Midbrain (tissue), 1 donor: ENCODE measurements at regions not wholly inside any gene's neighbourhood (a gene's known extent, or its start where the extent isn't known, plus 50 kb on each side); places are given as distances from the start of the nearest gene placed in this dataset.

Experiments used
- DNase-seq: peaks from one replicate; lab custom pipeline; 2025; lab: John Stamatoyannopoulos, UW

DNA sequence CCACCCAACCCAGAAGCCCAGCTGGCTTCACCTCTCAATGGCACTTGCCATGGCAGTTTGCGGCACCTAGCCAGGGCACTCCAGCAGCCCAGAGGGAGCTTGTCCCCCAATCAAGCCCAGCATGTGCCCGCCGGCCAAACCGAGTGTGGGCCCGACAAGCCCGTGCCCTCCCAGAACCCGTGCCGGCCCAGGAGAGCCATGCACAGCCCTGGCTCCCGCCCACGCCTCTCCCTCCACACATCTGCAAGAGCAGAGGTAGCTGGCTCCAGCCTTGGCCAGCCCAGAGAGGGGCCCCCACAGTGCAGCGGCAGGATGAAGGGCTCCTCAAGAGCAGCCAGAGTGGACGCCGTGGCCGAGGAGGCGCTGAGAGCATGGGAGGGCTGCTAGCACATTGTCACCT, 2278.0 kb upstream of the PCDH20 start:
- no peak for DNase-seq

- DNase-seq, result no peak
Observed at GRCh38 chr13:63691474-63691873, 2275.8 kb upstream of the PCDH20 start.

- DNase-seq, result no peak
Observed at GRCh38 chr13:63690672-63691071, 2275.0 kb upstream of the PCDH20 start.

DNA sequence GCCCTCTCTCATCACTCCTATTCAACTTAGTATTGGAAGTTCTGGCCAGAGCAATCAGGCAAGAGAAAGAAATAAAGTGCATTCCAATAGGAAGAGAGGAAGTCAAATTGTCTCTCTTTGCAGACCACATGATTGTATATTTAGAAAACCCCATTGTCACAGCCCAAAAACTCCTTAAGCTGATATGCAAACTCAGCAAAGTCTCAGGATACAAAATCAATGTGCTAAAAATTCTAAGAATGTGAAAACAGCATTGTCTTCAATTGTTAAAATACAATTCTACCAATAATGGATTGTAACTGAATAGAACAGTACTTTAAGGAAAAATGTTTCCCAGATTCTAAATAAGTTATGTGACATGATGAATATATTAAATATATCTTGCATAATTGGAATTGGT, 2269.2 kb upstream of the PCDH20 start:
- DNase-seq, result no peak

DNA sequence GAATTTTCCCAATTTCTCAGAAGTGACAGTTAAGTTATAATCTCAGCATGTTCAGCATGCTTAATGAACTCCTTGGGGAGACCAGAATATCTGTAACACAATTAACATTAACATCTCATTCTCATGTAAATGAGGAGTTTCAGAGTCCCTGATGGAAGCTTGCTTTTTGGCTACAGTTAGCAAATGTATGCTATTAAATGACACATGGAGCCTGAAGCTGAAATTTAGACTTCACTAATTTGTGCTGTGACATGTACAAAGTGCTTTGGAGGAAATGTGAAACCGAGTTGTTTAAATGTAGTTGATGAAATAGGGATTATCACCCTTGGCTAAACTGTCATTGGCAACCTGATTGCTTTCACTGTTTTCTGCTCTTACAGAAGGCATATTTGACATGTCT, 2265.1 kb upstream of the PCDH20 start:
- DNase-seq, result no peak

DNA sequence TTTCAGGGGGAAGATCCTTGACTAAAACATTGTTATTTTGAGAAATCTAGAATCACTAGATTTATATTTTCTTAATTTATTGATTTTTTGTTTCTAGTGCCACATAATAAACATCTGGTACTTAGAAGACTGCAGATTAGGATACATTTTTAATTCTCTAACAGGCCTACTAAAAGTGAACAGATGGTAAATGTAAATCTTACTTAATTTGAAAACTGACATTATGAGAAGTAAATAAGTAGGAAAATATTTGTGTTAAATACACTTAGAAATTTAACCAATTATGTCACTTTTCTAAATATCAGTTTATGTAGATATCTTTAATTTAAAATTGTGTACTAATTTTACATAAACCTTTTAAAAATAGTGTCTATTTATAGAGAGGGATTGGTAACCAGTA, 2255.6 kb upstream of the PCDH20 start:
- DNase-seq, result no peak

- no peak for DNase-seq
Observed at GRCh38 chr13:63651394-63651793, 2235.7 kb upstream of the PCDH20 start.

- DNase-seq, result no peak
Observed at GRCh38 chr13:63643543-63643942, 2227.9 kb upstream of the PCDH20 start.

- DNase-seq, result no peak
Observed at GRCh38 chr13:63636316-63636993, 2220.8 kb upstream of the PCDH20 start.

DNA sequence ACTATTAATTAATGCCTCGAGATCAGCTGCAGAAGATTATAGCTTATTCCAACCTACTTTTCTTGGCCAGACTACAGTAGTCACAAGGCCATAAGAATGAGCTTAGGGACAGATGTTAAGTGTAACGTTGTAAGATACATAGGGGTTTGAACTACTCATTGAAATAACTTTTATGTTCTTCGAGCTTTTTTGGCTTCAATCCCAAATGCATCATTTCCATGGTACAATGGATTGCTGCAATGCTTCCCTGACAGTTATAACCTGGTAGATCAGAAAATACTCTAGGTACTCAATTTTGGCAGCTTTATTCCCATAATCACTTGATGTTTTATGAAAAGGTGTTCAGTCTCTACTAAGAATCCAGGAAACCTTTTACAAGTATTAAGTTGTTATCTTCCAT, 2216.7 kb upstream of the PCDH20 start:
- no peak for DNase-seq

GRCh38 chr13:63631006-63631405, 2215.4 kb upstream of the PCDH20 start:
- no peak for DNase-seq

DNA sequence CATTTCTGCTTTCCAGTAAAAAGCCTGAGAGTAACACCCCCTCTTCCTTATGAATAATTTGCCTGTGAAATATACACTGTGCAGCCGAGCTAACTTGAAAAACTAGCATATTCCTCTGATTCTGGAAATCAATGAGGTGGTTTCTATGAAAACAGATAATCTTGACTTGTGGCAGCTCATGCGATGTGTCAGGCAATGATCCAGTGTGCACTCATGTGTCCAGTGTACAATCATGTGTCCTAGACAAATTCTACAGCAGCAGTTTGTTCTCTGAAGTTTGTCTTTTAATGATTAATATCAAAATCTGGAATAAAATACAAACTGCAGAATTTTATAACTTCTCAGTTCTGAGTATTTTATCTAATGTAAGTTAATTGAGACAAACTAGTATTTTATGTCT, 2213.9 kb upstream of the PCDH20 start:
- no peak for DNase-seq

- DNase-seq, result no peak
Observed at GRCh38 chr13:63628310-63628709, 2212.7 kb upstream of the PCDH20 start.

GRCh38 chr13:63625869-63626268, 2210.2 kb upstream of the PCDH20 start:
- DNase-seq, result no peak

GRCh38 chr13:63614874-63615612, 2199.4 kb upstream of the PCDH20 start:
- DNase-seq, result no peak

GRCh38 chr13:63607153-63607552, 2191.5 kb upstream of the PCDH20 start:
- DNase-seq, result no peak

GRCh38 chr13:63605962-63606361, 2190.3 kb upstream of the PCDH20 start:
- DNase-seq, result no peak

DNA sequence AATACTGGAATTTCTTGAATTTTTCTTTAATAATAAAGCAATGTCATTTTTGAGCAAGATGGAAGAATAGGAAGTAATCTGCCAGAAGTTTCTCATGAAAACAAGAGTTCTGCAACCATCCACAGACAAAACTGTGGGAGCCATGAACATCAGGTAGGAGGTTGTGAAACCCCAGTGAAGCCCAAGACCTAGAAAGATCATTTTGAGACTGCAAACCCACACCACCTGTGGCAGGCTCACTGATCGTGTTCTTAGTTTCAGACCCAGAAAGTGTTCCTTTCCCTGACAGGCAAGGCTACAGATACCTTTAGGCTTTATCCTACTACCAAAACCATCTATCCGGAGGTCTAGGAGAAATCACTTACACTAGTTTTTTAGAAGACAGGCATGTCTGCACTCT, 2189.8 kb upstream of the PCDH20 start:
- no peak for DNase-seq

GRCh38 chr13:63595811-63596210, 2180.2 kb upstream of the PCDH20 start:
- no peak for DNase-seq

DNA sequence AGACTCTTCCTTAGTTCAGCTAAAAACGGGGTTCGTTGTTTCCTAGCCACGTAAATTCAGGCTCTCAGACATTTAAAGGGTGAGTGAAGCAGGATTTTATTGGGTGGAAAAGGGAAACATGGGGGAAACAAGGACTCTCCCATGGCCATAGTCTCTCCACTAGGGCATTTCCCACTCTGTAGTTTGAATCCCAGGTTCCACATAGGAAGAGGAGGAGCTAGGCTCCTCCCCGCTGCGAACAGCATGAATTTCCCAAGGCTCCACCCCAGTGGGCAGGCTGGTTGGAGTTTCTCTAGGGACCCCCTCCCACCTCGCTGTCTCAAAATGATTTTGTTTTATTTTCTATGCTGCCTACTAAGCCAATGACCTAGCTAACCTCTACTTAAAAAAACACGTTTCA, 2170.8 kb upstream of the PCDH20 start:
- no peak for DNase-seq

GRCh38 chr13:63578796-63579195, 2163.1 kb upstream of the PCDH20 start:
- DNase-seq, result no peak

GRCh38 chr13:63567031-63567430, 2151.4 kb upstream of the PCDH20 start:
- DNase-seq, result no peak

- no peak for DNase-seq
Observed at GRCh38 chr13:63554157-63554556, 2138.5 kb upstream of the PCDH20 start.

GRCh38 chr13:63551731-63552130, 2136.1 kb upstream of the PCDH20 start:
- no peak for DNase-seq
